HepG2 (cell line): ENCODE measurements at regions not wholly inside any gene's neighbourhood (a gene's known extent, or its start where the extent isn't known, plus 50 kb on each side); places are given as distances from the start of the nearest gene placed in this dataset.

Experiments
- ATAC-seq: fragments of 200-7000 bp; cut with Tn5 transposase; 3 replicates; pipeline ENCODE4 v1.9.1; 2020; ENCODE audit warnings: mild to moderate bottlenecking, moderate library complexity
- BruUV-seq: library from RNA; stranded (reverse); fragments of 400-500 nt; replicated peaks from 2 replicates; lab custom pipeline; 2021; lab: Mats Ljungman, UMichigan
- CTCF ChIA-PET: fragments of 300-600 bp; formaldehyde crosslinking; extraction: SDS; loops from one replicate; lab custom pipeline; 2021; ENCODE audit warnings: low total read pairs, inconsistent platforms, low intra/inter-chr PET ratio; lab: Yijun Ruan, JAX
- POLR2A ChIA-PET: fragments of 350-600 bp; sonication (Branson Sonifier 250); formaldehyde crosslinking; loops from one replicate; lab custom pipeline; 2020; ENCODE audit warnings: antibody characterized with exemption, inconsistent platforms; lab: Yijun Ruan, JAX
- DNase-seq: peaks from one replicate; pipeline ENCODE4 v3.0.0-alpha.2; 2015; ENCODE audit warnings: low spot score
- FAIRE-seq: peaks from 3 replicates; lab custom pipeline; 2011; peaks lifted over from hg19 to GRCh38; lab: Jason Lieb, UNC
- H2AFZ ChIP-seq: one replicate; pipeline ENCODE4 v1.6.1; 2011; ENCODE audit warnings: low read length, inconsistent platforms
- H3K27ac ChIP-seq: fragments of 300-600 bp; 3 replicates; pipeline ENCODE4 v1.8.0; 2011; ENCODE audit warnings: mixed run types, mild to moderate bottlenecking, mixed read lengths, low read length, inconsistent platforms; ENCODE audit not compliant: insufficient read depth; ENCODE audit errors: extremely low read length
- H3K27me3 ChIP-seq, 2 experiments: fragments of 200-600 bp in 1 of 2; 2 replicates in 1 of 2; 3 replicates in 1 of 2; pipeline versions ENCODE4 v1.6.0 to v1.8.0; 2011; ENCODE audit warnings: low read length in 2 of 2, mild to moderate bottlenecking in 2 of 2, moderate library complexity in 2 of 2, inconsistent platforms in 1 of 2; ENCODE audit not compliant: insufficient read depth in 2 of 2, control insufficient read depth in 1 of 2
- H3K36me3 ChIP-seq, 2 experiments: fragments of 200-600 bp in 1 of 2; replicated peaks in 1 of 2; 2 replicates in 1 of 2; 3 replicates in 1 of 2; pipeline versions ENCODE4 v1.5.1 to v1.8.0; 2011; ENCODE audit warnings: low read length in 2 of 2, inconsistent platforms in 1 of 2; ENCODE audit not compliant: insufficient read depth in 2 of 2, control insufficient read depth in 1 of 2
- H3K4me1 ChIP-seq: 2 replicates; pipeline ENCODE4 v1.5.1; 2012; ENCODE audit warnings: low read length, inconsistent platforms; ENCODE audit not compliant: insufficient read depth
- H3K4me2 ChIP-seq: 2 replicates; pipeline ENCODE4 v1.6.0; 2011; ENCODE audit warnings: low read depth, low read length, inconsistent platforms
- H3K4me3 ChIP-seq, 3 experiments: fragments of 200-600 bp in 1 of 3; sonication (generic), shearing (Covaris generic) in 1 of 3; replicated peaks in 1 of 3; 2 replicates each; pipeline ENCODE4 v1.5.1; 2011 to 2016; ENCODE audit warnings: low read length in 3 of 3, inconsistent platforms in 2 of 3, low read depth in 2 of 3, mild to moderate bottlenecking in 2 of 3, control low read depth in 1 of 3, mixed read lengths in 1 of 3; ENCODE audit not compliant: insufficient read depth in 1 of 3
- H3K79me2 ChIP-seq: one replicate; pipeline ENCODE4 v1.6.1; 2011; ENCODE audit warnings: low read length, inconsistent platforms; ENCODE audit not compliant: insufficient read depth
- H3K9ac ChIP-seq: 2 replicates; pipeline ENCODE4 v1.6.0; 2011; ENCODE audit warnings: mild to moderate bottlenecking, low read depth, low read length, inconsistent platforms; ENCODE audit not compliant: insufficient read depth
- H3K9me3 ChIP-seq: 2 replicates; pipeline ENCODE4 v1.5.1; 2012; ENCODE audit warnings: mild to moderate bottlenecking, low read length
- H4K20me1 ChIP-seq: 2 replicates; pipeline ENCODE4 v1.6.0; 2011; ENCODE audit warnings: inconsistent platforms, mild to moderate bottlenecking, low read length, moderate library complexity; ENCODE audit not compliant: insufficient read depth
- CHCHD3 ChIP-seq: sonication (generic); formaldehyde crosslinking; IDR thresholded peaks from 2 replicates; pipeline ENCODE4 v1.8.0; 2022; ENCODE audit warnings: mild to moderate bottlenecking, missing genetic modification reagents, moderate library complexity
- CREB1 ChIP-seq, 2 experiments: fragments of 450-650 bp in 1 of 2; IDR thresholded peaks; 2 replicates each; pipeline ENCODE4 v1.6.1; 2016 to 2017; ENCODE audit warnings: control low read depth in 1 of 2, mild to moderate bottlenecking in 1 of 2, missing compliant biosample characterization in 1 of 2, missing genetic modification characterization in 1 of 2
- FOXM1 ChIP-seq: sonication (generic); formaldehyde crosslinking; IDR thresholded peaks from 2 replicates; pipeline ENCODE4 v1.5.0; 2020; ENCODE audit warnings: missing genetic modification reagents
- GABPA ChIP-seq, 2 experiments: IDR thresholded peaks; 2 replicates each; pipeline ENCODE4 v1.6.1; 2011 to 2016; ENCODE audit warnings: low read depth in 2 of 2, low read length in 1 of 2, missing biosample characterization in 1 of 2, missing genetic modification characterization in 1 of 2
- MAFF ChIP-seq: IDR thresholded peaks from 2 replicates; pipeline ENCODE4 v1.6.1; 2011; ENCODE audit warnings: low read depth, low read length, improper control_type of control experiment
- MAFK ChIP-seq, 2 experiments: IDR thresholded peaks in 1 of 2; conservative IDR thresholded peaks in 1 of 2; 2 replicates each; pipeline ENCODE4 v1.6.1; 2011; ENCODE audit warnings: improper control_type of control experiment in 2 of 2, low read length in 2 of 2
- ZFP82 ChIP-seq: sonication (generic); formaldehyde crosslinking; IDR thresholded peaks from 2 replicates; pipeline ENCODE4 v1.5.1; 2020; ENCODE audit warnings: mild to moderate bottlenecking, missing genetic modification reagents, borderline replicate concordance
- ZNF670 ChIP-seq: sonication (generic); formaldehyde crosslinking; IDR thresholded peaks from 2 replicates; pipeline ENCODE4 v1.8.0; 2022; ENCODE audit warnings: mild to moderate bottlenecking, missing genetic modification reagents, borderline replicate concordance
- ZNF773 ChIP-seq: sonication (generic); formaldehyde crosslinking; IDR thresholded peaks from 2 replicates; pipeline ENCODE4 v1.4.0; 2020; ENCODE audit warnings: missing genetic modification reagents, borderline replicate concordance
- WGBS: methylation state at CpG from one replicate; pipeline ENCODE4 v1.1.6; 2017; ENCODE audit warnings: low lambda C conversion rate; 5-methylcytosine and 5-hydroxymethylcytosine counted together
- in situ Hi-C: cut with HindIII; loops from 2 replicates; pipeline ENCODE4 v1.10.0; 2017; ENCODE audit warnings: low pct_unique_long_range_greater_than_20kb; ENCODE audit not compliant: extremely low pct_ligation_motif_present
- intact Hi-C: fragments of 100-400 bp; cut with micrococcal nuclease; formaldehyde crosslinking; loops from one replicate; pipeline ENCODE4 v1.10.0; 2022; ENCODE audit not compliant: unreplicated experiment

DNA sequence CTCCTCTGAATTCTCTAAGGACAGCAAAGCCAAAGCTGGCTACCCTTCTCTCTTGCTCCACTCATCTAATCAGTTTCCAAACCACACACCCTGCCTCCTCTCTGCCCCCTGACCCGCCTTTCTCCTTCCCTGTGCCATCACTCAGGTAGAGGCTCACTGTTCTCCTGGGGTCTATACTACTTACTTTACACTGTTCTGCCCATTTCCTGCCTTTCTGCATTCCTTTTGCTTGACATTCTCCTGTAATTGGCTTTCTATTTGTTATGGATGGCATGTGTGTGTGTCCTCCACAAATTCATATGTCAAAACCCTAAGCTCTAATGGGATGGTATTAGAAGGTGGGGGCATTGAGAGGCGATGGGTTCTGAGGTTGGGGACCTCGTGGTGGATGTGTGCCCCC, 675.2 kb upstream of the ID2 start (continued):
- TF ChIP-seq CHCHD3 (no peak), FOXM1 (CRISPR knock-in tag) (no peak)

DNA sequence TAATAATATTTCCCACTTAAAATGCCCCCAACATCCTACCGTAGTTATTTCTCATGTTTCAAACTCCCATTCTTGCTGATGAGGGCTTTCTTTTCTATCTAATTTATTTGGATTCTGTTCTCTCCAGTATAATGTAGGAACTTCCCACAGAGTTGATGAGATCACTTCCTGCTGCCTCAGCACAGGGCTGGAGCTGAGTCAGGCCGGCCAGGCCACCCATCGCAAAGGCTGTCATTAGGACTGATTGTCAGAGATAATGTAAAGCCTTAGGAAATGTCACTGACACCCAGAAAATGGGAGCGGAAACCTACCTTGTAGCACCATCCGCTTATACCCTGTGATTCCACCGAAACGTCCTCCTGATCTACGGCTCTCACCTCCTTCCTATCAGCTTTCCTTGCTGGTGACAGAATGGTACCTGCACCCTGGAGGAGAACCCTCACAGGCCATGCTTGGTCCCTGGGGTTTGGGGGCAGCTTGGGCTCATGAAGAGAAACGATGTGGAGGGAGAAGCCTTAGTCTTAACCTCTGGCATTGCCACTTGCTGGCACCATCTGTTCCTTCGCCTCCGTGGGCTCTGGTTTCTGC, 672.8 kb upstream of the ID2 start:
- Histone ChIP-seq H3K9ac (no peak overlapping the region), H2AFZ (no peak overlapping the region), H3K27ac (no peak overlapping the region), H3K79me2 (no peaks in the 10 kb centered on the region), H4K20me1 (no peaks in the 10 kb centered on the region), H3K36me3 (no peaks in the 10 kb centered on the region), H3K9me3 (no peaks in the 10 kb centered on the region), H3K4me2 (no peak overlapping the region), H3K4me3 (no peak overlapping the region), H3K4me1 (peaks cover 9% of the 10 kb centered on the region; the same call in 1 of the 2 replicates), H3K27me3 (peaks cover 4 to 29% of the 10 kb centered on the region in 2 experiments; a peak in 3 of 5 replicates)
- CTCF ChIA-PET, result no interaction called here
- ATAC-seq, result no peak
- 56% methylated on average over 11 of the region's 11 CpGs for WGBS
- FAIRE-seq, result no peak
- in situ Hi-C loops (no loop called here), intact Hi-C loops (no loop called here)
- TF ChIP-seq ZNF773 (no peak), GABPA (IDR thresholded peaks at IDR 0.05; ENCODE audit: low read depth, low read length) (no peak), GABPA (CRISPR knock-in tag; IDR thresholded peaks at IDR 0.05; ENCODE audit: low read depth) (peak; percentile 74)
- POLR2A ChIA-PET, result no interaction called here
- BruUV-seq, result no TSS peak
- no peak for DNase-seq

DNA sequence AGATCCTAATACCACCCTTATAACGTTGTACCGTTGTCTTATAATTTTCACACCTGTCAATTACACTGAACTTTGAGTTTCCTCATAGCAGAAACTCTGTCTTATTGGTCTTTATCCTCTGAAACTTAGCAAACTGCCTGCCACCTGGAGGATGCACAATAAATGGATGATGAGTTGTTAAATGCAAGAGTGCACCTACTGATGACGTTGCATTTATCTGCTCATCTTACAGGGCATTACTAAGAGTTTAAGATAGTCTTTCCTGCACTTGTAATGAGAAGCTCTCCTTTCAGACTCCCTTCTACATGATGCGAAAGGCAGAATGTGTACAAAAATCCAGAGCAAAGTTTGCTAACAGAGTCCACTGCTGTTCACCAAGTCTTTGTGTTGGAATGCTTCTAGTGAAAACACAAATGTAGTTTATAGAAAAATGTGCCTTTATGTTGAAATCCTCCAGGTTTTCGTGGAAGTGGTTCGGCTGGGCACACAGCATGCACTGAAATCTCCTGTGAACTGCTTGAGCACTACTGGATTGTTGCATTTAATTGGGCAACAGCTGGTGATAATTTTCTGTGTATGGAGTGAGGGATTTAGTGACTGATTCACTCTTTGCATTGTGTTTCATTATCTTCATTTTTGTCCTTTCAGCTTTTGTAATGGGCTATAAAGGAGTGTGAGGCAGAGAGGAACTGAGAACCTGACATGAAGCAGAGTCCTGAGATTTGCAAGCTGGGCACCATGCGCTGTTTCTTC, 665.8 kb upstream of the ID2 start:
- no TSS peak for BruUV-seq
- intact Hi-C loops, result no loop called here
- no peak for FAIRE-seq

More for the DNA sequence above, 665.8 kb upstream of the ID2 start:
- no peaks in the 10 kb centered on the region for H4K20me1 ChIP-seq
- H3K36me3 ChIP-seq, result no peaks in the 10 kb centered on the region
- 28% methylated on average over 7 of the region's 7 CpGs for WGBS
- ChIA-PET CTCF (no interaction called here), POLR2A (no interaction called here)
- no peak overlapping the region for H3K9ac ChIP-seq
- ATAC-seq, result no peak
- H3K4me1 ChIP-seq, result peaks cover 6% of the 10 kb centered on the region; the same call in 1 of the 2 replicates
- H3K9me3 ChIP-seq, result no peaks in the 10 kb centered on the region
- in situ Hi-C loops, result no loop called here
- H3K27me3 ChIP-seq, result peaks cover 4 to 25% of the 10 kb centered on the region in 2 experiments; a peak in 3 of 5 replicates
- H3K4me2 ChIP-seq, result no peak overlapping the region
- DNase-seq, result no peak
- no peak overlapping the region for H3K27ac ChIP-seq
- no peaks in the 10 kb centered on the region for H3K79me2 ChIP-seq
- TF ChIP-seq ZFP82 (CRISPR knock-in tag), result no peak
- peak; percentile 87 to 88 for TF ChIP-seq MAFK (conservative IDR thresholded peaks at IDR 0.05 in 1 of 2, IDR thresholded peaks at IDR 0.05 in 1 of 2; ENCODE audit: low read length in 2 of 2)
- TF ChIP-seq CREB1 (IDR thresholded peaks at IDR 0.05), result peak; percentile 69
- no peak for TF ChIP-seq CREB1 (CRISPR knock-in tag; IDR thresholded peaks at IDR 0.05)
- TF ChIP-seq MAFF, result peak; percentile 89
- no peak for TF ChIP-seq ZNF670 (CRISPR knock-in tag)
- no peak overlapping the region for H2AFZ ChIP-seq
- no peak overlapping the region for H3K4me3 ChIP-seq
